ENCODE measurements at regions not wholly inside any gene's neighbourhood (a gene's known extent, or its start where the extent isn't known, plus 50 kb on each side); places are given as distances from the start of the nearest gene placed in this dataset.
"Not testable (repeated sequence)": the region's sequence is repeated elsewhere in the genome, so short reads cannot be mapped to it uniquely, and the experiment has no call there.

- H3K56ac ChIP-seq (ENCODE audit: insufficient read length, low read depth, low read length) = no peak overlapping the region
- WGBS (ENCODE audit: extremely low coverage, insufficient read length, low lambda C conversion rate) = no CpG with 5 or more reads among the region's 2 CpGs
- no peak overlapping the region for H4K91ac ChIP-seq (ENCODE audit: insufficient read length, low read depth, low read length)
- no peak overlapping the region for H2BK12ac ChIP-seq (ENCODE audit: insufficient read length, low read depth, low read length)
- H4K5ac ChIP-seq (ENCODE audit: insufficient read length, low read depth, low read length) = no peak overlapping the region
- no peaks in the 10 kb centered on the region for H3K4me1 Mint-ChIP-seq
- no peak overlapping the region for H2BK20ac ChIP-seq (ENCODE audit: low read depth, low read length, poor library complexity, severe bottlenecking)
- H3K9ac ChIP-seq (ENCODE audit: extremely low read depth, insufficient read length, low read length) = no peak overlapping the region
- no peak for DNase-seq
- no peak overlapping the region for H3K4ac ChIP-seq (ENCODE audit: low read depth, low read length)
- H2BK5ac ChIP-seq (ENCODE audit: insufficient read length, low read length) = no peak overlapping the region
- no peak overlapping the region for H2AK5ac ChIP-seq (ENCODE audit: insufficient read length, low read length)
- H3T11ph ChIP-seq (ENCODE audit: low read length) = no peak overlapping the region
- H2BK15ac ChIP-seq (ENCODE audit: low read depth, low read length) = no peak overlapping the region
- no peak overlapping the region for H2BK120ac ChIP-seq (ENCODE audit: low read depth, low read length, poor library complexity, severe bottlenecking)
- no peaks in the 10 kb centered on the region for H4K20me1 ChIP-seq (ENCODE audit: control insufficient read depth, insufficient read depth, insufficient read length)
- no peak overlapping the region for H2AFZ ChIP-seq (ENCODE audit: low read length)
- H3K4me2 ChIP-seq (ENCODE audit: insufficient read depth, insufficient read length, low read length) = no peak overlapping the region
- no peak overlapping the region for H3K23ac ChIP-seq (ENCODE audit: insufficient read length, low read depth, low read length)
- H3K79me1 ChIP-seq (ENCODE audit: insufficient read depth, low read depth, low read length, poor library complexity, severe bottlenecking) = no peaks in the 10 kb centered on the region
- H4K8ac ChIP-seq (replicated peaks; ENCODE audit: insufficient read length, low read depth, low read length) = peak overlapping the region; percentile 44
- H3K27ac Mint-ChIP-seq = peak overlapping the region in 1 of 3 experiments; percentile 65; a peak in 1 of 7 replicates
- H3K23me2 ChIP-seq (ENCODE audit: insufficient read length, low read depth, low read length, poor library complexity, severe bottlenecking) = no peaks in the 10 kb centered on the region
- H3K18ac ChIP-seq (ENCODE audit: insufficient read length, low read depth, low read length) = no peak overlapping the region
- no peak overlapping the region for H3K27ac ChIP-seq (ENCODE audit: insufficient read length, low read depth, low read length)
- peaks cover 0 to 11% (median 0%) of the 10 kb centered on the region in 3 experiments; a peak in 4 of 7 replicates for H3K36me3 Mint-ChIP-seq (ENCODE audit: insufficient read depth in 1 of 3, low read depth in 3 of 3)
- H3K4me3 Mint-ChIP-seq = no peak overlapping the region
- no peaks in the 10 kb centered on the region for H3K27me3 ChIP-seq (ENCODE audit: insufficient read depth, low read length)
- no peaks in the 10 kb centered on the region for H3K9me3 ChIP-seq (ENCODE audit: control insufficient read depth, low read depth, low read length)
- TF ChIP-seq CTCF (conservative IDR thresholded peaks at IDR 0.05) = no peak
- H3K14ac ChIP-seq (ENCODE audit: insufficient read depth, low read length) = no peak overlapping the region
- no peaks in the 10 kb centered on the region for H3K27me3 Mint-ChIP-seq (ENCODE audit: low read depth)
- peaks cover 6% of the 10 kb centered on the region in 2 experiments; a peak in 4 of 5 replicates for H3K9me3 Mint-ChIP-seq
- no peaks in the 10 kb centered on the region for H3K4me1 ChIP-seq (ENCODE audit: insufficient read depth, low read length)
- no peaks in the 10 kb centered on the region for H3K79me2 ChIP-seq (ENCODE audit: insufficient read depth, low read length)
These were observed 54.3 kb upstream of the SGO1 start for GRCh38 chr3:20240154-20240883.

- H2BK15ac ChIP-seq (ENCODE audit: low read depth, low read length); H3K9me3 Mint-ChIP-seq; H3K14ac ChIP-seq (ENCODE audit: insufficient read depth, low read length); H2BK20ac ChIP-seq (ENCODE audit: low read depth, low read length, poor library complexity, severe bottlenecking); H3K4me1 Mint-ChIP-seq; H3K27me3 Mint-ChIP-seq (ENCODE audit: low read depth); H3K23ac ChIP-seq (ENCODE audit: insufficient read length, low read depth, low read length); H3K27ac ChIP-seq (ENCODE audit: insufficient read length, low read depth, low read length); H3K4me3 Mint-ChIP-seq; H2BK5ac ChIP-seq (ENCODE audit: insufficient read length, low read length); H2BK12ac ChIP-seq (ENCODE audit: insufficient read length, low read depth, low read length); H4K20me1 ChIP-seq (ENCODE audit: control insufficient read depth, insufficient read depth, insufficient read length); H3K79me1 ChIP-seq (ENCODE audit: insufficient read depth, low read depth, low read length, poor library complexity, severe bottlenecking); H2BK120ac ChIP-seq (ENCODE audit: low read depth, low read length, poor library complexity, severe bottlenecking); H4K5ac ChIP-seq (ENCODE audit: insufficient read length, low read depth, low read length); H3K4me2 ChIP-seq (ENCODE audit: insufficient read depth, insufficient read length, low read length); H3K18ac ChIP-seq (ENCODE audit: insufficient read length, low read depth, low read length); H3K23me2 ChIP-seq (ENCODE audit: insufficient read length, low read depth, low read length, poor library complexity, severe bottlenecking); H3K4me1 ChIP-seq (ENCODE audit: insufficient read depth, low read length); H4K91ac ChIP-seq (ENCODE audit: insufficient read length, low read depth, low read length); H3K9ac ChIP-seq (ENCODE audit: extremely low read depth, insufficient read length, low read length); H2AK5ac ChIP-seq (ENCODE audit: insufficient read length, low read length); H3T11ph ChIP-seq (ENCODE audit: low read length); H3K27me3 ChIP-seq (ENCODE audit: insufficient read depth, low read length); H2AFZ ChIP-seq (ENCODE audit: low read length); H3K4ac ChIP-seq (ENCODE audit: low read depth, low read length); H3K79me2 ChIP-seq (ENCODE audit: insufficient read depth, low read length); H3K27ac Mint-ChIP-seq; DNase-seq; H3K9me3 ChIP-seq (ENCODE audit: control insufficient read depth, low read depth, low read length); H3K56ac ChIP-seq (ENCODE audit: insufficient read length, low read depth, low read length); H4K8ac ChIP-seq (replicated peaks; ENCODE audit: insufficient read length, low read depth, low read length): not testable (repeated sequence)
- WGBS (ENCODE audit: extremely low coverage, insufficient read length, low lambda C conversion rate) = no CpG with 5 or more reads among the region's 3 CpGs
- peaks cover 0 to 11% (median 0%) of the 10 kb centered on the region in 3 experiments; a peak in 4 of 7 replicates for H3K36me3 Mint-ChIP-seq (ENCODE audit: insufficient read depth in 1 of 3, low read depth in 3 of 3)
These were observed 52.2 kb upstream of the SGO1 start for GRCh38 chr3:20238199-20238598.

All from H9 (cell line).